Lower lobe of right lung (tissue), 2 donors: ENCODE measurements at regions not wholly inside any gene's neighbourhood (a gene's known extent, or its start where the extent isn't known, plus 50 kb on each side); places are given as distances from the start of the nearest gene placed in this dataset.
"Not testable (repeated sequence)": the region's sequence is repeated elsewhere in the genome, so short reads cannot be mapped to it uniquely, and the experiment has no call there.

Experiments
- ATAC-seq, 2 donors: fragments of 200-7000 bp; cut with Tn5 transposase; one replicate each; pipeline ENCODE4 v1.9.1; 2020 to 2022; ENCODE audit warnings: mild to moderate bottlenecking in 2 of 2, moderate library complexity in 2 of 2
- DNase-seq: peaks from one replicate; pipeline ENCODE4 v3.0.0-alpha.2; 2020
- H3K27ac ChIP-seq: fragments of 200-600 bp; one replicate; pipeline ENCODE4 v1.8.0; 2022
- H3K27me3 ChIP-seq: fragments of 200-600 bp; one replicate; pipeline ENCODE4 v1.8.0; 2022; ENCODE audit warnings: low read depth
- H3K36me3 ChIP-seq: fragments of 200-600 bp; one replicate; pipeline ENCODE4 v1.8.0; 2022; ENCODE audit warnings: mild to moderate bottlenecking
- H3K4me1 ChIP-seq: fragments of 200-600 bp; one replicate; pipeline ENCODE4 v1.8.0; 2022
- H3K4me3 ChIP-seq: fragments of 200-600 bp; one replicate; pipeline ENCODE4 v1.8.0; 2022; ENCODE audit warnings: mild to moderate bottlenecking
- H3K9me3 ChIP-seq: fragments of 200-600 bp; one replicate; pipeline ENCODE4 v1.8.0; 2022
- intact Hi-C: fragments of 100-400 bp; cut with DNase I; formaldehyde crosslinking; loops from one replicate; pipeline ENCODE4 v1.11.0; 2022
- TF ChIP-seq, protein P1 (sequence below): fragments of 200-600 bp; IDR thresholded peaks from one replicate; pipeline ENCODE4 v1.8.0; 2022; ENCODE audit warnings: antibody characterized with exemption, mild to moderate bottlenecking
- donor health status: DM: no; HTN: yes; CAD: no; lungs with severe emphysema.

- peak in 1 of 2 donors; percentile 69 for ATAC-seq
- Histone ChIP-seq H3K4me3 (no peak overlapping the region), H3K36me3 (no peaks in the 10 kb centered on the region), H3K27ac (no peak overlapping the region), H3K27me3 (no peaks in the 10 kb centered on the region), H3K4me1 (no peaks in the 10 kb centered on the region), H3K9me3 (no peaks in the 10 kb centered on the region)
- TF ChIP-seq, protein P1, sequence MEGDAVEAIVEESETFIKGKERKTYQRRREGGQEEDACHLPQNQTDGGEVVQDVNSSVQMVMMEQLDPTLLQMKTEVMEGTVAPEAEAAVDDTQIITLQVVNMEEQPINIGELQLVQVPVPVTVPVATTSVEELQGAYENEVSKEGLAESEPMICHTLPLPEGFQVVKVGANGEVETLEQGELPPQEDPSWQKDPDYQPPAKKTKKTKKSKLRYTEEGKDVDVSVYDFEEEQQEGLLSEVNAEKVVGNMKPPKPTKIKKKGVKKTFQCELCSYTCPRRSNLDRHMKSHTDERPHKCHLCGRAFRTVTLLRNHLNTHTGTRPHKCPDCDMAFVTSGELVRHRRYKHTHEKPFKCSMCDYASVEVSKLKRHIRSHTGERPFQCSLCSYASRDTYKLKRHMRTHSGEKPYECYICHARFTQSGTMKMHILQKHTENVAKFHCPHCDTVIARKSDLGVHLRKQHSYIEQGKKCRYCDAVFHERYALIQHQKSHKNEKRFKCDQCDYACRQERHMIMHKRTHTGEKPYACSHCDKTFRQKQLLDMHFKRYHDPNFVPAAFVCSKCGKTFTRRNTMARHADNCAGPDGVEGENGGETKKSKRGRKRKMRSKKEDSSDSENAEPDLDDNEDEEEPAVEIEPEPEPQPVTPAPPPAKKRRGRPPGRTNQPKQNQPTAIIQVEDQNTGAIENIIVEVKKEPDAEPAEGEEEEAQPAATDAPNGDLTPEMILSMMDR: peak; percentile 31
- intact Hi-C loops: no loop called here
- no peak for DNase-seq
Observed at GRCh38 chr5:106454651-106455415, 1215.9 kb downstream of the EFNA5 start.

DNA sequence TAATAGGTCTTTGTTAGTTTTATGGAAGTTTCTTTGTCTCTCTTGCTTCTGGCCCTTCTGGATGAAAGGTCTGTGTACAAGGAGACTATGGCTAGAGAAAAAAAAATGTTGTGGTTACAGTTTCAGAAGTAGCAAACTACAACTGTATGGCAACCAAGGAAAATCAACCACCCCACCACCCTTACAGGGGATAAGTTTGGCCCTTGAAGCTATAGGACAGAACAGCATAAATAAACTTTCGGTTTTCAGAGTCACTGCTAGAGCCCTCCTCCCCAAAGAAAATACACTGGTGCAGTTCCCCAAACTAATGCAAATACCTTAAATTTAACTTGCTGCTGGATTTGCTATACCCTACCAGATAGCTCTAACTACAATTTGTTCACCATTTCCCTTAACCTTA is 1216.7 kb downstream of the EFNA5 start:
- Histone ChIP-seq H3K4me1 (no peaks in the 10 kb centered on the region), H3K27me3 (no peaks in the 10 kb centered on the region), H3K9me3 (no peaks in the 10 kb centered on the region), H3K36me3 (no peaks in the 10 kb centered on the region), H3K27ac (no peak overlapping the region), H3K4me3 (no peak overlapping the region)
- intact Hi-C loops: no loop called here
- TF ChIP-seq, protein P1: no peak
- no peak for ATAC-seq
- DNase-seq: no peak

GRCh38 chr5:106451998-106452397 is 1218.7 kb downstream of the EFNA5 start:
- Histone ChIP-seq H3K4me3 (no peak overlapping the region), H3K27ac (no peak overlapping the region), H3K27me3 (no peaks in the 10 kb centered on the region), H3K9me3 (no peaks in the 10 kb centered on the region), H3K4me1 (no peaks in the 10 kb centered on the region), H3K36me3 (no peaks in the 10 kb centered on the region)
- TF ChIP-seq, protein P1: no peak
- no peak for ATAC-seq
- intact Hi-C loops: no loop called here
- peak; percentile 10 for DNase-seq

DNA sequence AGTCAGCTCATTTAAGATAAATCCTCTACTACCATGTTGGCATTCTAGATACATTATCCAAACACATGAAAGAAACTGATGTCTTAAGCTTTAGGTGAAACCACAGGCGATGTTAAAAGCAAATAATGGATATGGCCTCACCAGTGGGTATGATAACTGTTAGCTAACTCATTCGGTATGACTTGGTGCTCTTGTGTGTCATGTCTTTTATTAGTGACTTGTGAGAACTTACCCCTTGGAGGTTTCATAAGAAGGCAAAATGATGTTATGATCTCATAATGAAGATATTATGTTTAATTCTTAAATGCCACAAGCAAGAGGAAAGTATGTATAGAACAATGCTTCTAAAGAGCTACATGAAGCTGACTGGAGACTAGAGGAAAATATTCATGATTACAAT is 1227.0 kb downstream of the EFNA5 start:
- no peaks in the 10 kb centered on the region for H3K4me1 ChIP-seq
- H3K27me3 ChIP-seq: no peaks in the 10 kb centered on the region
- no peak overlapping the region for H3K4me3 ChIP-seq
- intact Hi-C loops: no loop called here
- H3K36me3 ChIP-seq: no peaks in the 10 kb centered on the region
- no peak overlapping the region for H3K27ac ChIP-seq
- H3K9me3 ChIP-seq: no peaks in the 10 kb centered on the region
- TF ChIP-seq, protein P1: no peak
- DNase-seq (no peak), ATAC-seq (no peak)

GRCh38 chr5:106435185-106435584 is 1235.6 kb downstream of the EFNA5 start:
- H3K4me1 ChIP-seq: no peaks in the 10 kb centered on the region
- ATAC-seq: no peak
- no peaks in the 10 kb centered on the region for H3K27me3 ChIP-seq
- H3K36me3 ChIP-seq: no peaks in the 10 kb centered on the region
- no peaks in the 10 kb centered on the region for H3K9me3 ChIP-seq
- H3K4me3 ChIP-seq: no peak overlapping the region
- TF ChIP-seq, protein P1: no peak
- intact Hi-C loops: no loop called here
- DNase-seq: no peak
- no peak overlapping the region for H3K27ac ChIP-seq

DNA sequence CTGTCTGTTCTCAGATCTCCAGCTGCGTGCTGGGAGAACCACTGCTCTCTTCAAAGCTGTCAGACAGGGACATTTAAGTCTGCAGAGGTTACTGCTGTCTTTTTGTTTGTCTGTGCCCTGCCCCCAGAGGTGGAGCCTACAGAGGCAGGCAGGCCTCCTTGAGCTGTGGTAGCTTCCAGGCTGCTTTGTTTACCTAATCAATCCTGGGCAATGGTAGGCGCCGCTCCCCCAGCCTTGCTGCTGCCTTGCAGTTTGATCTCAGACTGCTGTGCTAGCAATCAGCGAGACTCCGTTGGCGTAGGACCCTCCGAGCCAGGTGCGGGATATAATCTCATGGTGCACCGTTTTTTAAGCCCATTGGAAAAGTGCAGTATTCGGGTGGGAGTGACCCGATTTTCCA is 1240.0 kb downstream of the EFNA5 start:
- DNase-seq, H3K9me3 ChIP-seq, H3K27me3 ChIP-seq, H3K4me3 ChIP-seq, intact Hi-C loops, H3K27ac ChIP-seq, H3K36me3 ChIP-seq, ATAC-seq, H3K4me1 ChIP-seq: not testable (repeated sequence)
